Psoas muscle (tissue), 7 donors: ENCODE measurements at regions not wholly inside any gene's neighbourhood (a gene's known extent, or its start where the extent isn't known, plus 50 kb on each side); places are given as distances from the start of the nearest gene placed in this dataset.
"Not testable (repeated sequence)": the region's sequence is repeated elsewhere in the genome, so short reads cannot be mapped to it uniquely, and the experiment has no call there.

Experiments
- ATAC-seq, 4 donors: fragments of 200-7000 bp; cut with Tn5 transposase; one replicate each; pipeline ENCODE4 v1.9.1; 2020; ENCODE audit warnings: moderate library complexity in 3 of 4, mild to moderate bottlenecking in 2 of 4
- DNase-seq, 2 donors: peaks; one replicate each; pipeline ENCODE4 v3.0.0-alpha.2; 2020
- H3K27ac ChIP-seq: fragments of 200-600 bp; one replicate; pipeline ENCODE4 v1.8.0; 2022
- H3K27me3 ChIP-seq, 3 donors: fragments of 200-600 bp in 1 of 3; one replicate each; pipeline versions ENCODE4 v1.6.1 to v1.8.0; 2013 to 2022; ENCODE audit warnings: low read length in 2 of 3, mild to moderate bottlenecking in 2 of 3, moderate library complexity in 1 of 3; ENCODE audit not compliant: insufficient read depth in 3 of 3
- H3K36me3 ChIP-seq, 2 donors: fragments of 200-600 bp in 1 of 2; one replicate each; pipeline versions ENCODE4 v1.6.1 to v1.8.0; 2013 to 2022; ENCODE audit warnings: low read depth in 1 of 2, mild to moderate bottlenecking in 1 of 2, moderate library complexity in 1 of 2; ENCODE audit not compliant: insufficient read depth in 1 of 2
- H3K4me1 ChIP-seq: fragments of 200-600 bp; one replicate; pipeline ENCODE4 v1.8.0; 2022
- H3K4me3 ChIP-seq: fragments of 200-600 bp; one replicate; pipeline ENCODE4 v1.8.0; 2022; ENCODE audit warnings: mild to moderate bottlenecking
- H3K9me3 ChIP-seq: fragments of 200-600 bp; one replicate; pipeline ENCODE4 v1.8.0; 2022
- CTCF ChIP-seq: fragments of 200-600 bp; IDR thresholded peaks from one replicate; pipeline ENCODE4 v1.8.0; 2022; ENCODE audit warnings: antibody characterized with exemption
- WGBS, 3 donors: extraction: QIAGEN DNeasy Blood & Tissue Kit; methylation state at CpG; one replicate each; pipeline versions ENCODE4 v1.1.6 to v1.1.7; 2013; 5-methylcytosine and 5-hydroxymethylcytosine counted together
- intact Hi-C, 2 donors: fragments of 100-400 bp; cut with DNase I; formaldehyde crosslinking; loops; one replicate each; pipeline versions ENCODE4 v1.11.0 to v1.14.2; 2022
- donor health status: healthy with polysubstance abuse.
- donor health status: DM: no; HTN: no; CAD: no; lungs with moderate emphysema.
- donor health status: Bipolar disorder and iron deficiency.
- donor health status: healthy.
- donor health status: DM: yes; HTN: yes; CAD: no.
- donor health status: DM: no; HTN: no; CAD: no.
- donor health status: DM: yes; HTN: yes; CAD: no.

GRCh38 chr1:166390366-166391033 lies 223.7 kb upstream of the FAM78B start:
- Histone ChIP-seq H3K9me3 (no peaks in the 10 kb centered on the region), H3K27me3 (no peaks in the 10 kb centered on the region), H3K4me3 (no peak overlapping the region), H3K36me3 (no peaks in the 10 kb centered on the region), H3K27ac (no peak overlapping the region), H3K4me1 (no peaks in the 10 kb centered on the region)
- intact Hi-C loops, result no loop called here
- peak in 1 of 4 donors; percentile 36 for ATAC-seq
- WGBS, 3 donors, result 38 to 53% (median 46%) methylated on average over 2 of the region's 2 CpGs
- no peak for DNase-seq
- TF ChIP-seq CTCF, result no peak

- no peaks in the 10 kb centered on the region for H3K36me3 ChIP-seq
- H3K4me3 ChIP-seq, result no peak overlapping the region
- intact Hi-C loops, result no loop called here
- DNase-seq (no peak), ATAC-seq (no peak)
- no peak for TF ChIP-seq CTCF
- 62 to 70% (median 62%) methylated on average over 5 of the region's 5 CpGs for WGBS, 3 donors
- H3K27ac ChIP-seq, result no peak overlapping the region
- H3K27me3 ChIP-seq, result no peaks in the 10 kb centered on the region
- H3K4me1 ChIP-seq, result no peaks in the 10 kb centered on the region
- no peaks in the 10 kb centered on the region for H3K9me3 ChIP-seq
These were observed 224.7 kb upstream of the FAM78B start for GRCh38 chr1:166391279-166392066.

GRCh38 chr1:166395729-166396128 lies 228.9 kb upstream of the FAM78B start:
- Histone ChIP-seq H3K27ac (no peak overlapping the region), H3K27me3 (no peaks in the 10 kb centered on the region), H3K4me3 (no peak overlapping the region), H3K9me3 (no peaks in the 10 kb centered on the region), H3K36me3 (no peaks in the 10 kb centered on the region), H3K4me1 (no peaks in the 10 kb centered on the region)
- intact Hi-C loops, result no loop called here
- no peak for ATAC-seq
- no peak for DNase-seq
- no peak for TF ChIP-seq CTCF

GRCh38 chr1:166409253-166410082 lies 242.7 kb upstream of the FAM78B start:
- not testable (repeated sequence) for H3K36me3 ChIP-seq
- 49 to 60% (median 59%) methylated on average over 9 of the region's 9 CpGs for WGBS, 3 donors

GRCh38 chr1:166410083-166410385 lies 243.2 kb upstream of the FAM78B start:
- Histone ChIP-seq H3K9me3 (peaks cover 10% of the 10 kb centered on the region), H3K36me3 (no peaks in the 10 kb centered on the region), H3K4me3 (no peak overlapping the region), H3K27me3 (no peaks in the 10 kb centered on the region), H3K4me1 (no peaks in the 10 kb centered on the region), H3K27ac (no peak overlapping the region)
- DNase-seq, result no peak
- TF ChIP-seq CTCF, result no peak
- intact Hi-C loops, result no loop called here
- no peak for ATAC-seq
- WGBS, 3 donors, result 66 to 80% (median 74%) methylated on average over 3 of the region's 3 CpGs

More at GRCh38 chr1:166409253-166410082, 242.7 kb upstream of the FAM78B start:
- H3K4me3 ChIP-seq, H3K4me1 ChIP-seq, ATAC-seq, DNase-seq, H3K9me3 ChIP-seq, intact Hi-C loops, H3K27ac ChIP-seq, H3K27me3 ChIP-seq: not testable (repeated sequence)

- ATAC-seq, intact Hi-C loops: not testable (repeated sequence)
These were observed 250.0 kb upstream of the FAM78B start for GRCh38 chr1:166416831-166417230.

More at GRCh38 chr1:166416831-166417230, 250.0 kb upstream of the FAM78B start:
- not testable (repeated sequence) for H3K27ac ChIP-seq, H3K36me3 ChIP-seq, DNase-seq, H3K4me3 ChIP-seq, H3K9me3 ChIP-seq, H3K4me1 ChIP-seq, H3K27me3 ChIP-seq
- WGBS, 3 donors, result 66 to 80% (median 74%) methylated on average over 7 of the region's 7 CpGs
